ENCODE measurements at regions not wholly inside any gene's neighbourhood (a gene's known extent, or its start where the extent isn't known, plus 50 kb on each side); places are given as distances from the start of the nearest gene placed in this dataset.

- DNase-seq, result no peak
Observed at GRCh38 chr11:92659793-92660192, 309.7 kb upstream of the MTNR1B start.

- no peak for DNase-seq
Observed at GRCh38 chr11:92662601-92663360, 306.7 kb upstream of the MTNR1B start.

- DNase-seq, result no peak
Observed at GRCh38 chr11:92663539-92663938, 305.9 kb upstream of the MTNR1B start.

- DNase-seq, result no peak
Observed at GRCh38 chr11:92667486-92668152, 301.8 kb upstream of the MTNR1B start.

GRCh38 chr11:92670308-92670890 is 299.1 kb upstream of the MTNR1B start:
- DNase-seq, result no peak

DNA sequence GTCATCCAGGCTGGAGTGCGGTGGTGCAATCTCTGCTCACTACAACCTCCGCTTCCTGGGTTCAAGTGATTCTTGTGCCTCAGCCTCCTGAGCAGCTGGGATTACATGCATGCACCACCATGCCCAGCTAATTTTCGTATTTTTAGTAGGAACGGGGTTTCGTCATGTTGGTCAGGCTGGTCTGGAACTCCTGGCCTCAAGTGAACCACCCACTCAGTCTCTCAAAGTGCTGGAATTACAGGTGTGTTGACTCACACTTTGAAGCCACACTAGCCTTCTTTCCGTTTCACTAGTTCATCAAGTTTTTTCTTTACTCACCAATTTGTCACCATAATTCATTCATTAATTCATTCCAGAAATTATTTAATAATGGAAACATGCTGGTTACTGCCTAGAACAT is 298.4 kb upstream of the MTNR1B start:
- DNase-seq, result no peak

GRCh38 chr11:92675303-92675702 is 294.1 kb upstream of the MTNR1B start:
- DNase-seq, result no peak

GRCh38 chr11:92675810-92676209 is 293.6 kb upstream of the MTNR1B start:
- DNase-seq, result no peak

DNA sequence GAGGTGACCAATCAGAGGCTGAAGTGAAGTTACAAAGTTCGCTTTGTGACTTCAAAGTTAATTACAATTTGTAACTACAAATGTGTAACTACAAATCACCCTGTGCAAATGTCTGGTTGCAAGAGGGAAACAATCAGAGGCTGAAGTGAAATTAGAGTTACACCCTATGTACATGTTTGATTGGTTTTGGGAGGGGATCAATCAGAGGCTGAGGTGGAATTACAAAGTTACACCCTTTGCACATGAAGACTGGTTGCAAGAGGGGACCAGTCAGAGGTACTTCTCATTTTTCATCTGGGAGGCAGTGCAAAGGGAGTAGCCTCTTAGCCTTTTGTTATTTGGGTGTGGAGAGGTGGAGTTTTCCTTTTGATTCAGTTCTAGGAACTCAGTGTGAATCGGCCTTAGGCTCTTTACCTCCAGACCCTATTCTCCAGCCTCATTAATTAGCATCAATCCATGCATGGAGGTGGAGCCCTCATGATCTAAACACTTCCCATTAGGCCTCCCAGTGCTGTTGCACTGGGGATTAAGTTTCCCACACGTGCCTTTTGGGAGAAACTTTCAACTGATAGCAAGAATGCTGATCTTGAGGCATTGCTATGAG is 291.3 kb upstream of the MTNR1B start:
- DNase-seq, result no peak

DNA sequence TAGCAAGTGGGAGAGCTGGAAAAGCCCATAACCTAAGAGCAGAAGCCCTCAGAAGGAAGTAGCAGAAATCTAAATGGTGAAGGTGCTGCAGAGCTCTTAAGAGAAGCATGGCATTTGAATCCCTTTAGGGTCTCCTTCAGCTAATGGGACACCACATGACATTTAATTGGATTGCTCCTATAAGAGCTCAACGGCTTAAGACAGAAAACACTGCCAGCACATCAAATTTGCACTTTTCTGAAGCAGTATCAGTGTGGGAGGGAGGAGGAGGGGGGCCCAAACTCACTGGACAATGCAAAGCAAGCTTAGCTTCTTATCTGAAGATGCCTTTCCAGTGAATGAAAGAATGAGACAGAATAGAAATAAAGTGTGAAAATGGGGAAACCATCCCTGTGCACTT is 287.9 kb upstream of the MTNR1B start:
- DNase-seq, result no peak

GRCh38 chr11:92682136-92682535 is 287.3 kb upstream of the MTNR1B start:
- DNase-seq, result no peak

GRCh38 chr11:92682952-92683351 is 286.5 kb upstream of the MTNR1B start:
- no peak for DNase-seq

- DNase-seq, result no peak
Observed at GRCh38 chr11:92685049-92685448, 284.4 kb upstream of the MTNR1B start.

GRCh38 chr11:92687724-92688123 is 281.7 kb upstream of the MTNR1B start:
- DNase-seq, result no peak

DNA sequence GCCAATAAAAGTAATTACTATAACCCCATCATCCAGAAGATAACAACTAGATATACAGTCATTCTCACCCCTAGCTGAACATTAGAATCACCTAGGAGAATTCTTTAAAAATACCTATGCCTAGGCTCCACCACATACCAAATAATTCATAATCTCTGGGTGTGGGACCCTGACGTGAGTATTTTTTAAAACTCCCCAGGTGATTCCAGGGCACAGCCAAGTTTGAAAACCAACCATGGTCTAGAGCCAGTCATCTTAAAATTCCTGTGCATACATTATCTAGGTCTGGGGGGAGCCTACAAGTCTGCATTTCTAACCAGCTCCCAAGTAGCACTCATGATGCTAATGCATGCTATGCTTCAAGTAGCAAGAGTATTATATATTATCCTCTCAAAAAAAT is 281.0 kb upstream of the MTNR1B start:
- DNase-seq, result no peak

- DNase-seq, result no peak
Observed at GRCh38 chr11:92692826-92693546, 276.5 kb upstream of the MTNR1B start.

DNA sequence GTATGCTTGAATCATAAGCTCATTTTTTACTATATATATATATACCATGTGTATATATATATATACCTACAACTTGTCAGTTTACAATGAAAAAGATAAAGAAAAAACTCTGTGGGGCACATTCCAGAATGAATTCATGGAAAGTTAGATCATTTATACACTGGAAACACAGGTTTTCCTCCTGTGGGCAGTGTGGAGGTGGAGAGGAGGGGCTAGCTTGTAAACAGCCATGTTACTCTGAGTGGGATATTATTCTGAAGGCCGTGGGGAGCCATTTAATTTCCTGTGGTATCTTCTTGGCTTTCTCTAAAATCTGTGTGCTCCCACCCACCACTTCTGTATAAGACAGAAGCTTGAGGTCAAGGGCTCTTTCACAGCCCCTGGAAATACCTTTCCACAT is 273.4 kb upstream of the MTNR1B start:
- DNase-seq, result no peak

DNA sequence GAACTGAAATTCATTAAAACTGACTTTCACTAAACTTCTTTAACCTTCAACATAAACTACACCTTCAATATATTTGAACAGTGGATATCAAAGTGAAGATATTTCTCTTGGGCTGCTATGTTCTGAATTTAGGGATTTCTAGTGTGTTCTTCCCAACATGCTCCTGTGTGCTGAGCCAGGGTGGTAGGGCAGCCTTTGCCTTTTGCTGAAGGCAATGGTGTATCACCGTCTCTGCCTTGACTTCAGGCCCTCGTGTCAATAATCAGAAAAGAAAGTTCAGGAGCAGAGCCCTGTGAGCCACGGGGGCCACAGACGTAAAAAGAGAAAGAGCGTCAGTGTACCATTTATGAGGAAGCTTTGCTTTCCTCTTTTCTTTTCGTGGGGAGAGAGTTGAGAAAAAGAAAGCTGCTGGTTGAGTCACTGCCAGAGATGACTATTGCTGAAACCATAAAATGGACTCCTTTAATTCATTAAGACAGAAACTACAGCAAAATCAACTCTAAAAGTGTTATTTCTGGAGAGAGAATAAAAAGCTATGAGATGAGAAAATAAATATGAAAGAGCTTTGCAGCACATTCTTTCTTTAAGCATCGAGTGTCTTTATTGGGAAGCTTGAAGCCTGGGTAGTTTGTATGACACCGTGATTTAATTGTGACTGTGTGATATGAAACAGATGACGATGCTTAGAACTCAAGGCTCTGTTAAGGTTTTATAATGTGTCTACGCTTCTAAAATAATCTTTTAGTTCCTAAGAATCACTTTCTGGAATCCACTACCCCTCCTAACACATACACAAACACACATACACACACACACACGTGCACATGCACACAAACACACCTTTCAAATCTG is 271.8 kb upstream of the MTNR1B start:
- no peak for DNase-seq

- no peak for DNase-seq
Observed at GRCh38 chr11:92698742-92699141, 270.7 kb upstream of the MTNR1B start.

DNA sequence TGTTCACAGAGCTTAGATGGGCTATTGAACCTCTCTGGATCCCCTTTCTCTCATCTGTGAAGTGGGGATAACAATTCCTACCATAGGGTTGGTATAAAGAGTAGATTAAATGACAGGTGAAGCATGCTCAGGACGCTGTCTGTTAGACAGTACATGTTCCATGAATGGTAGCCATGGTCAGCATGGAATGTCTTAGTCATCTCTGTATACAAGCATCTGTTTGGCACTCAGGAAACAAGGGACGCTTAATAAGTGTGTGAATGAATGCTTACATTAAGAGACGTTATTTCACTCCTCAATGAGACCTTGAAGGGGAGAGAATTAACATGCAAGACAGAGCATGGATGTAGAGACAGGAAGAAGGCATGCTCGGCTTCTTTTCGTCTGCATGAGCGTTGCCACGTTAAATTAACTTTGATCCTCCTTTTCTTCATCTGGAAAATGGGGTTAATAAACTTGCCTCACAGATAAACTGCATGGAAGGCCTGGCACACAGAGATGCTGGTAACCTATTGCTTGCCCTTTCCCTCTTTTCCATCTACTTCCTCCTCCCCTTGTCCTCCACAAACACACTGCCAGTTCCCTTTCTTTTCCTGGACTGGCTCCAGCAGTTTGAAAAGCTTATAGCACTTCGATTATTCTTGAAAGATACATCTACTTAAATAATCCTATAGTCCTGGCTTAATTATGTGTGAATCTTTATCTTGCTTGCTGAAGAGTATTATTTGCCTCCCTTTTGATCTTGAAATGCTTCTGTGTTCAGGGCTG is 267.2 kb upstream of the MTNR1B start:
- no peak for DNase-seq
